ENCODE measurements at regions not wholly inside any gene's neighbourhood (a gene's known extent, or its start where the extent isn't known, plus 50 kb on each side); places are given as distances from the start of the nearest gene placed in this dataset.

DNA sequence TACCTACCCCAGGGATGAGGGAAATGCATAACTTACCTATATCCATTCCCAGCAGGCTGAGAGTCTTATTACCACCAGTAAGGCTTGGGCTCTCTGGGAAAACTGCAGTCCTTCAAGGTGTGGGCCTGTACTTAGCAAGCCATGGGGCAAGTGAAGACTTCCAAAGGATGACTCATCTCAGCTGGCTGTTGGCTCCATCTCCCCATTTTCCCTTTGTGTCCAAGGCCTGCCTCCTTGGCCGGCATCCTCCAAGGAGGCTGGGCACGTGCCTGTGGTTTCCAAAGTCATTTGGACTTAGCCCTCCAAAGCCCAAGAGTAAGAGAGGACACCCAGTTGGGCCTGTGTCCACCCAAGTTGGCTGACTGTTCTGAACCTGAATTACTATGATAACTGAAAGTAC lies 89.8 kb downstream of the TMEM100 start:
- no peak for DNase-seq

DNA sequence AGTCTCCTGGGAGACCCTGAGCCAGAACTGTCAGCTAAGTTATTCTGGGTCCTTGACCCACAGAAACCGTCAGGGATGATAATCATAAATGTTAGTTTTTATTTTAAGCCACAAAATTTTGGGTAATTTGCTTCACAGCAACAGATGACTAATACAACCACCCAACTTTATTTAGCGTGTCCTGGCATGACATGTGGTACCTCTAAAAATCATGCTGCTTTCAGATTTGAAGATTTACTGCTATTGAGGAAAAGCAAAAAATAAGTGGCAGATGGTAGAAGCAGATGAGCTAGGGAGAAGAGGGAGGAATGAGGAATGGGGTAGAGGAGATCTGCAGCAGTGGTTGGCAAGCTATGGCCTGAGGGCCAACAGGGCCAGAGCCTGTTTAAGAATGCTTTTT lies 90.4 kb downstream of the TMEM100 start:
- DNase-seq, result no peak

DNA sequence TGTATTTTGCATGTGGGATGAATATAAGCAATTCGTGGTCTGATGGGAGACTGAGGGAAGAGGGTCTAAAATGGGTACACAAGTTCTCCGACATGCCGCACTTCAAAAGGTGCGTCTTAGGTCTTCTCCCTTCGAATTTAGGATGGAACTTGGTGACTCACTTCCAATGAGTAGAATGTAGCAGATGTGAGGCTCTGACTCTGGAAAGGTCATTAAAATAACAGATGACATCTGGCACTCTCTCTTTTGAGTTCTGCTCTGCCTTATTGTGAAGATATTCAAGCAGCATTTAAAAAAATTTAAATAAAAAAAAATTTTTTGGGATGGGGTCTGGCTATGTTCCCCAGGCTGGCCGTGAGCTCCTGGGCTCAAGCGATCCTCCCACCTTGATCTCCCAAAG lies 92.7 kb downstream of the TMEM100 start:
- DNase-seq, result no peak

GRCh38 chr17:55625521-55625920 lies 97.1 kb downstream of the TMEM100 start:
- DNase-seq, result no peak

GRCh38 chr17:55624772-55625433 lies 97.8 kb downstream of the TMEM100 start:
- DNase-seq, result no peak

DNA sequence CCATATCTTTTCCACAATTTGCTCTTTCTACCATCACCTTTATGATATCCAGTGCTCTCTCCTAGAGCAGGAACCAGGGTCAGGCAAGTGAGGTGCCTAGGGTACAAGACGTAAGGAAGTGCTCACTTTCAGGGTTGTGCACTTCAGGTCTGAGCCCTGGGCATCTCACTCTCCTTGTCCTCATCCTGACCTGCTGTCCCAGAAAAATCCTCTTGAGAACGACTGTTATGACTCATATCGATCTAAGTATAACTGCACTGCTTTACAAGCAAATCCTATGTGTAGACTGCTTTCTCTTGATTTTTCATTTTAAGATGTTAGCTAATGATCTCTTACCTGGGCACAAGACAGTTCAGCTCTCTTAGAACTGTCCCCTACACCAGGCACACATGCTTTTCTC lies 100.1 kb downstream of the TMEM100 start:
- DNase-seq, result no peak

- no peak for DNase-seq
These were observed 101.7 kb downstream of the TMEM100 start for GRCh38 chr17:55620945-55621344.

DNA sequence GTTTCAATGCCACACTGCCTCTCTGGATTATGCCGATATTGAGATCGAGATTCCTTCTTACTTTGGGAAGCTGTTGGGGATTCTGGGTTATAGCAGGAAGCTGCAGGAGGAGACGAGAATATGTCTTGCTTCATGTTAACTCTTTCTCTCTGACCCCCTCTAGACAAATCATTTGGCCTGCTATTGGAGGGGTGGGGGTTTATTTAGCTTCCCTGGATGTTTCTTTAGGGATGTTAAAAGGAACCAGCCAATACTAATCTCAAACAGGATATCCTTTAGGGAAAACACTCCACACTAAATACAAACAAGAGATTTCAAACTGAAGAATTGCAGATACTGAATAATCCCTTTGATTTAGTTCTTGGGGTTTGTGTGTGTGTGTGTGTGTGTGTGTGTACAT lies 102.6 kb downstream of the TMEM100 start:
- DNase-seq, result no peak

DNA sequence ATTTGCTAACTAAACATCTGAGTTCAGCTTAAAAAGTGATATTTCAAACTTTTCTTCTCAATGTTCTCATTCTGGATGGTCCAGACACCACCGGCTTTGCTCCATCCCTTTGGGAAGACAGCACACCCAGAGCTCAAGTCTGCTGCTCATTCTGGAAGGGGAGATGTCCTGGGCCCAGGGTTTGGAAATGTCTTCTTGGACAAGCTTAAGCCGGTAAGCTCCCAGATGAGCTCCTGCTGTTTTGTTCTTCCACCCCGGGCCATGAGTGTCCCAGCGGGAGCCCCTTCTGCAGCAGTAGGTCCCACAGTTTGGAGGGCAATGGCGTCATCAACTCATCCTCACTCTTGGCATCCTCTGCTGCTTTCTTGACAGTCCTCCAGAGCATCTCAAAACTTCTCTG lies 105.2 kb downstream of the TMEM100 start:
- no peak for DNase-seq

DNA sequence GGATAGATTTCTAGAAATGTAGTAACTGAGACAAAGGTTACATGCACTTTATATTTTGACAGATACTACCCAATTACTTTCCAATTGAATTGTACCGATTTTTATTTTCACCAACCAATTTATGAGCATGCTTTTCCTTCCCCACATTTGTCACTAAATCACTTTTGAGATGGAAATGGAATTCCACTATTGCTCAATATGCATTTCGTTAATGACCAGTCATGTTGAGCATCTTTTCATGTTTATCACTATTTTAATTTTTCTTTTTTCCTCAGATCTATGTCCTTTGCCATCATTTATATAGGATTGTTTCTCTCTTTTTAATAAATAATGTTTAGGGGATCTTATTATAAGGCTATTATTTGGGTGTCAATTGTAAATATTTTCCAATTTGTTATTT lies 102.8 kb upstream of the SMIM36 start:
- no peak for DNase-seq

DNA sequence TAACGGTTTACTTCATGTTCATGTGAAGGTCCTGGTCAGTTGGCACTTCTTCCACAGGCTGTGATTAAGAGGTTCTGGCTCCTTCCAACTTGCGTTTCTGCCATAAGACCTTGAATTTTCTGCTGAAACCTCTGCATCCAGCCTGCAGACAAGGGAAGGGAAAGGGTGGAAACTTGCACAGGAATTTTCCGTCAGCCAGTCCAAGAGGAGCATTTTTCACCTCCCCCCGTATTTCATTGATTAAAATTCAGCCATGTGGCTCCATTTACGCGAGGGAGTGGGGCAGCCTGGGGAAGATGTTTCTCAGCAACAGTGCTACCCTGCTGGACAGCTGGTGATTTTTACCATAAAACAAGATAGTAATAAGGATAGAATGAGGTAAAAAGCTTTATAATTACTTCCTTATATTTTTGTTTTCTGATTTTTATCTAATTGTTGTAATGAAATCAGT lies 101.5 kb upstream of the SMIM36 start:
- no peak for DNase-seq

DNA sequence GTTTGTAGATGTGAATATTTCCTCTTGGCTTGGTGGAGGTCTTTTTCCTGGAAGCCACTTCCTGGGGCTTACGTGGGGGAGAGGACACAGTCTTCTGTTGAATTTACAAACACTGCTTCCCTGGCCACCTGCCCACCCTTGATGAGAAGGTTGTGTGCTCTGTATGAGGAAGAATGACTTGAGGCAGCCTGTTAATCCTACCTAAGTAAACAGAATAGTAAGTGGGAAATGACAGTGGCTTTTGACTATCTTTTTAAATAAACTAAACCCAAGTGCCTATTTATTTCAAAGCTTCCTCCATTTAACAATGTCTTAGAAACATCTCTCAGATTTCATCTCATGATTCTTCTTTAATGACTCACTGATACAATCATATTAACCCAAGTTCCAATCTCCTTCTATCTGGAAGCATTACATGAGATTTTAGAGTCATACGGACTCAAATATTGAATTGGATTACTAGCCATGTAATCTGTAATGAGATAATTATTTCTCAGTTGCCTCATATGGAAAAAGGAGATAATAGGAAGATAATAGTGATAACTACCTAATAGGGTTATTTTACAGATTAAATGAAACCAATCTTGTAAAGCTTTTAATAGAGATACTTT lies 96.6 kb upstream of the SMIM36 start:
- DNase-seq, result no peak

DNA sequence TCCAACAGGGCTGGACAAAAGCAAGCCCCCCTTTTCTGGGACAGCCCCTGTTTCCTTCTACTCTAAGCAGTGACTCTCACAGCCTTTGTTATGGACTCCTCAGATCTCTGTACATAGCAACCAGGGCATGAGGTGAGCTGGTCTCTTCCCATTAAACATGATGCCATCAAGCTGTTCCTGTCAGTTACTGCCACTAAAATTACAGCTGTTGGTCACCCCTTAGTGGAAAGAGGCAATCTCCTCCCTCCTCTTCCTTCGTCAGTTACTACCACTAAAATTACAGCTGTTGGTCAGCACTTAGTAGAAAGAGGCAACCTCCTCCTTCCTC lies 95.2 kb upstream of the SMIM36 start:
- no peak for DNase-seq

- DNase-seq, result no peak
These were observed 94.6 kb upstream of the SMIM36 start for GRCh38 chr17:55605705-55606487.

DNA sequence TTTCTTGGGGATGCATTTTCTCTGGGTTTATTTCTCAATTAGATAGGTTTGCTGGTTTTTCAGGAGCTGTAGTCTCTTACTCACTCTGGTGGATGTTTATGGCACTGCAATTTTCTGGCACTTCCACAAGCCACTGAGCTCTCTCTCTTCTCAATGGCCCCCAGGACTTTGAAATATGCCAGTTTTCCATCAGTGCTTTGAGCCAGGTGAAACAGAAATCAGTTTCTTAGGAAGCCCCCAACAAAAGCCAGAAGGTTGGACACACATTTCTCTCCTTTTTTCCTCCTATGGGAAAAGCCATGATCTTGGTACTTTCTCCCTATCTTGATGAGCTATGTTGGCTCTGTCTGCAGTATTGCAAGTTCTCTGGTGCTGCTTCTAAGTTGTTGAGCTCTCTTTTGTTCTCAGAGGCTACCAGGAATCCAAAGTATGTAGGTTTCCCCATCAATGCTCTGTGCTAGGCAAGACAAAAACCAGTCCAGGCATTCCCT lies 90.7 kb upstream of the SMIM36 start:
- peak; percentile 65 for DNase-seq

- no peak for DNase-seq
These were observed 87.2 kb upstream of the SMIM36 start for GRCh38 chr17:55598495-55598894.

GRCh38 chr17:55588446-55589242 lies 77.4 kb upstream of the SMIM36 start:
- no peak for DNase-seq

DNA sequence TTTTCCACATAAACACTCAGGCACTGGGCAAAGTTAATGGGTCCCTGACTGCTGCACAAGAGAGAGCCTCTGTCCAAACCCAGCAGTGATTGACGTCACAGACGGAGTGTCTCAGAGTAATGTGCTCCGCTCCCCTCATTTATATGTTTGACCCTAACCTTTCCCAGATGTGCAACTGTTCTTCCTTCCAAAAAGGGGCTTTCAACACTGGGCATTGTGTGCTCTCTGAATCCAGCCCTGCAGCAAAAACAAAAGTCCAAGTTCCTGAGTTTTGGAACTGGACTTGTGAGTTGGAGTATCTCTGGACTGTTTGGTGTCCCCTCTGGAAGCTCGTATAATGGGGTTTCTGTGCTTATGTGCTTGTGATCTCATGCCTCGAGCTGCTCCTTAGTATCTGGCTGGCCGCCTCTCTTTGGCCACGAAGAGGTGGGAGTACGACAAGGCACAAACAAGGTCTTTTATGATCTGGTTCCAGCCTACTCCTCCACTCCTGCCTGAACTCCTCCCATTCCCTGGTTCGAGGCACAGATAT lies 76.4 kb upstream of the SMIM36 start:
- no peak for DNase-seq

DNA sequence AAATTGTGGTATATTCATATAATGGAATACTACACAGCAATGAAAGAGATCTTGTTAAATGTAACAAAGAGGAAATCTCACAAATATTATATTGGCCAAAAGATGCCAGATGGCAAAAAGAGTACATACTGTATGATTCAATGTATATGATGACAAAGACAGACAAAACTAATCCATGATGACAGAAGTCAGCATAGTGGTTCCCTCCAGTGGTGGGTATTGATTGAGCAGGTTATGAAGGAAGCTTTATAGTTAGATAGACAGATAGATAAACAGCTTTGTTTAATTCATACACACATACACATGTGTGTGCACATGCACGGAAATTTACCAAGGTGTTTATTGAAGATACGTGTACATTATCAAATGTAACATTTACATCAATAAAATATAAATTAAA lies 74.4 kb upstream of the SMIM36 start:
- no peak for DNase-seq

DNA sequence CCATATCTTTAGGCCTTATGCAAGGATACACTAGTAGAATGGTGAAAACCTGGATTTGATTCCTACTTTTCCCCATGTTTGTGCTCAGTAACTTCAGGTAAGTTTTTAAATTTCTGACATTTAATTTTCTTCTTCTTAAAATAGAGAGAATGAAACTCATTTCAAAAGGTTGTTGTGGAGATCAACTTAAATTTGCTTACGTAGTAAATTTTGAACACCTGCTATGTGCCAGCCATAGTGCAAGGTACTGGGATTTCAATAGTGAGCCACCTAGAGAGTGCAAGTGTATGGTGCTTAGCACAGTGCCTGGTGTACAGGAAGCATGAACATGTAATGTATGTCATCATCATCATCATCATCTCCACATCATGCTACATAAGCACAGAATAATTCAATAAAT lies 73.6 kb upstream of the SMIM36 start:
- no peak for DNase-seq

- DNase-seq, result peak; percentile 34
These were observed 72.9 kb upstream of the SMIM36 start for GRCh38 chr17:55584055-55584685.

DNA sequence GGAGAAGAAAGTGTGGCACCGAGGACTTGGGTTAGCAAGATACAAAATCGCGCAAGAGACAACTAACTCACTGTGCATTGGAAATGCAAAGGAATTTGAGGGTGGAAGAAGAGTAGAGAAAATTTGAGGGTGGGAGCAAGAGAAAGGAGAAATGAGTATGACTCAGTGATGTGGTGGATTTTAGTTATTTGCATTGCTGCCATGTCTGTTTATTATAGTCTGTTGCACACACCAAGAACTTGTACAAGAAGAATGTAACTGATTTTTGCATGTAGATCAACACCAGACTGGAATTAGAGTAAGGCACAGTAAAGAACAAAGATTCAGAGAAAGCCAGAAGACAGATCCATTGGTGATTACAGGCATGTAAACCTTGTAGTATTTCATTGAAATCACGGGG lies 71.6 kb upstream of the SMIM36 start:
- no peak for DNase-seq
